ENCODE measurements at regions not wholly inside any gene's neighbourhood (a gene's known extent, or its start where the extent isn't known, plus 50 kb on each side); places are given as distances from the start of the nearest gene placed in this dataset.

DNA sequence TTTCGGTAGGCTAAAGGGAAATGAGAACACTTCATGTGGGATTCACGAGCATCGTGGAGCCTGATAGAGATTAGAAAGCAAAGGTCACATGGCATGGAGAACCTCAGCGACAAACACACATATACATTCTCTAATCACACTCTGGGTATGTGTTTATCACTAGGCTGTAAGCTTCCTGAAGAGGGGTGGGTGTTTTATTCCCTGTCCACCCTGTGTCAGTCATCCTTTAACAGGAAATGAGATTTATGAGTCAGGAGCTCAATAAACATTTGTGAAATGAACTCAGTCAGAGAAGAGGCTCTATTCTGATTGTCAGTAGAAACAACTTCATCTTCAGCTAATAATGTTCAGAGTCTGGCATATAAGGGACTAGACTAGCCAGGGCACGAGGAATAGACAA, 71.7 kb upstream of the EIF3M start:
- TF ChIP-seq, protein P1, sequence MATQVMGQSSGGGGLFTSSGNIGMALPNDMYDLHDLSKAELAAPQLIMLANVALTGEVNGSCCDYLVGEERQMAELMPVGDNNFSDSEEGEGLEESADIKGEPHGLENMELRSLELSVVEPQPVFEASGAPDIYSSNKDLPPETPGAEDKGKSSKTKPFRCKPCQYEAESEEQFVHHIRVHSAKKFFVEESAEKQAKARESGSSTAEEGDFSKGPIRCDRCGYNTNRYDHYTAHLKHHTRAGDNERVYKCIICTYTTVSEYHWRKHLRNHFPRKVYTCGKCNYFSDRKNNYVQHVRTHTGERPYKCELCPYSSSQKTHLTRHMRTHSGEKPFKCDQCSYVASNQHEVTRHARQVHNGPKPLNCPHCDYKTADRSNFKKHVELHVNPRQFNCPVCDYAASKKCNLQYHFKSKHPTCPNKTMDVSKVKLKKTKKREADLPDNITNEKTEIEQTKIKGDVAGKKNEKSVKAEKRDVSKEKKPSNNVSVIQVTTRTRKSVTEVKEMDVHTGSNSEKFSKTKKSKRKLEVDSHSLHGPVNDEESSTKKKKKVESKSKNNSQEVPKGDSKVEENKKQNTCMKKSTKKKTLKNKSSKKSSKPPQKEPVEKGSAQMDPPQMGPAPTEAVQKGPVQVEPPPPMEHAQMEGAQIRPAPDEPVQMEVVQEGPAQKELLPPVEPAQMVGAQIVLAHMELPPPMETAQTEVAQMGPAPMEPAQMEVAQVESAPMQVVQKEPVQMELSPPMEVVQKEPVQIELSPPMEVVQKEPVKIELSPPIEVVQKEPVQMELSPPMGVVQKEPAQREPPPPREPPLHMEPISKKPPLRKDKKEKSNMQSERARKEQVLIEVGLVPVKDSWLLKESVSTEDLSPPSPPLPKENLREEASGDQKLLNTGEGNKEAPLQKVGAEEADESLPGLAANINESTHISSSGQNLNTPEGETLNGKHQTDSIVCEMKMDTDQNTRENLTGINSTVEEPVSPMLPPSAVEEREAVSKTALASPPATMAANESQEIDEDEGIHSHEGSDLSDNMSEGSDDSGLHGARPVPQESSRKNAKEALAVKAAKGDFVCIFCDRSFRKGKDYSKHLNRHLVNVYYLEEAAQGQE (IDR thresholded peaks at IDR 0.05; ENCODE audit: low read depth, low read length): no peak
- TF ChIP-seq, protein P2, sequence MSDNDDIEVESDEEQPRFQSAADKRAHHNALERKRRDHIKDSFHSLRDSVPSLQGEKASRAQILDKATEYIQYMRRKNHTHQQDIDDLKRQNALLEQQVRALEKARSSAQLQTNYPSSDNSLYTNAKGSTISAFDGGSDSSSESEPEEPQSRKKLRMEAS (IDR thresholded peaks at IDR 0.05; ENCODE audit: low read depth): no peak
- TF ChIP-seq MXI1 (IDR thresholded peaks at IDR 0.05; ENCODE audit: low read depth, low read length) (no peak), RAD21 (IDR thresholded peaks at IDR 0.05; ENCODE audit: low read length) (no peak), EZH2phosphoT487 (IDR thresholded peaks at IDR 0.05; ENCODE audit: borderline replicate concordance, low read depth) (no peak), CHD2 (IDR thresholded peaks at IDR 0.05; ENCODE audit: low read length, partially characterized antibody) (no peak), TCF12 (IDR thresholded peaks at IDR 0.05) (no peak)
- TF ChIP-seq, protein P3, sequence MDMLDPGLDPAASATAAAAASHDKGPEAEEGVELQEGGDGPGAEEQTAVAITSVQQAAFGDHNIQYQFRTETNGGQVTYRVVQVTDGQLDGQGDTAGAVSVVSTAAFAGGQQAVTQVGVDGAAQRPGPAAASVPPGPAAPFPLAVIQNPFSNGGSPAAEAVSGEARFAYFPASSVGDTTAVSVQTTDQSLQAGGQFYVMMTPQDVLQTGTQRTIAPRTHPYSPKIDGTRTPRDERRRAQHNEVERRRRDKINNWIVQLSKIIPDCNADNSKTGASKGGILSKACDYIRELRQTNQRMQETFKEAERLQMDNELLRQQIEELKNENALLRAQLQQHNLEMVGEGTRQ (IDR thresholded peaks at IDR 0.05; ENCODE audit: borderline replicate concordance, low read depth, low read length): no peak
- Histone ChIP-seq H2AFZ (ENCODE audit: low read depth) (no peak overlapping the region), H3K9me2 (no peaks in the 10 kb centered on the region), H3F3A (replicated peaks; ENCODE audit: insufficient read depth) (no peaks in the 10 kb centered on the region), H3K4me1 (ENCODE audit: control insufficient read depth in 1 of 2, insufficient read depth in 2 of 2, low read depth in 1 of 2, low read length in 1 of 2) (no peaks in the 10 kb centered on the region; a peak in 1 of 4 replicates), H3K9me3 (no peaks in the 10 kb centered on the region), H3K79me2 (ENCODE audit: insufficient read depth) (no peaks in the 10 kb centered on the region), H3K4me2 (no peak overlapping the region), H4K20me1 (ENCODE audit: insufficient read depth) (no peaks in the 10 kb centered on the region), H3K27ac (ENCODE audit: low read depth in 2 of 2, low read length in 1 of 2) (no peak overlapping the region), H3K27me3 (ENCODE audit: insufficient read depth) (peaks cover 17% of the 10 kb centered on the region; the same call in 1 of the 2 replicates), H3K36me3 (replicated peaks in 1 of 2; ENCODE audit: control insufficient read depth in 1 of 2, insufficient read depth in 2 of 2, low read length in 1 of 2) (no peaks in the 10 kb centered on the region), H3K9ac (no peak overlapping the region), H3K4me3 (ENCODE audit: low read depth in 2 of 2, low read length in 1 of 2) (no peak overlapping the region)
- POLR2A ChIA-PET: no interaction called here
- WGBS (ENCODE audit: low lambda C conversion rate): 3% methylated on average over 5 of the region's 5 CpGs
- no peak for DNase-seq
- CTCF ChIA-PET: no interaction called here

DNA sequence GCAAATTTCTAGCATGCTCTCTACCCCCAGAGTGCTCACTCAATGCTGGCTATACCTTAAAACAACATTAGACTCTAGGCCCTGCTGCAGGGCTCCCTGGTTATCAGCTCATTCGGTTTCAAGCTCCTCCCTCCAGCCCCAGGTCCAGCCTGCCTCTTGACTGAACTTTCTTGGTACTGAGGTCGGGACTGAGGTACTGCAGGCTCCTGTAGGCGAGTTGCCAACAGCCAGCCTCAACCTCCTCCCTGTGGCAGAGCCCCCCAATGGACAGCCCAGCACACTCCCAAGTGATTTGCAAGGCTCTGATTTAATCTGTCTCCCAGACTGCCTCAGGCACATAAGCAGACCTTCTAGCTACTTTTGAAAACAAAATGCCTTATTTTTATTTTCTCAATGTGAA, 73.6 kb upstream of the EIF3M start:
- ChIA-PET POLR2A (no interaction called here), CTCF (no interaction called here)
- no peaks in the 10 kb centered on the region; a peak in 1 of 4 replicates for H3K4me1 ChIP-seq (ENCODE audit: control insufficient read depth in 1 of 2, insufficient read depth in 2 of 2, low read depth in 1 of 2, low read length in 1 of 2)
- 8% methylated on average over 3 of the region's 3 CpGs for WGBS (ENCODE audit: low lambda C conversion rate)
- H3K27ac ChIP-seq (ENCODE audit: low read depth in 2 of 2, low read length in 1 of 2): no peak overlapping the region
- peaks cover 7% of the 10 kb centered on the region; the same call in 1 of the 2 replicates for H3K27me3 ChIP-seq (ENCODE audit: insufficient read depth)
- H3K36me3 ChIP-seq (replicated peaks in 1 of 2; ENCODE audit: control insufficient read depth in 1 of 2, insufficient read depth in 2 of 2, low read length in 1 of 2): no peaks in the 10 kb centered on the region
- DNase-seq: no peak
- H3F3A ChIP-seq (replicated peaks; ENCODE audit: insufficient read depth): no peaks in the 10 kb centered on the region
- no peaks in the 10 kb centered on the region for H4K20me1 ChIP-seq (ENCODE audit: insufficient read depth)
- H3K79me2 ChIP-seq (ENCODE audit: insufficient read depth): no peaks in the 10 kb centered on the region
- H3K4me2 ChIP-seq: no peak overlapping the region
- H3K9me3 ChIP-seq: no peaks in the 10 kb centered on the region
- H2AFZ ChIP-seq (ENCODE audit: low read depth): no peak overlapping the region
- no peak overlapping the region for H3K9ac ChIP-seq
- H3K4me3 ChIP-seq (ENCODE audit: low read depth in 2 of 2, low read length in 1 of 2): no peak overlapping the region
- H3K9me2 ChIP-seq: no peaks in the 10 kb centered on the region
- no peak for TF ChIP-seq RAD21 (IDR thresholded peaks at IDR 0.05; ENCODE audit: low read length)
- TF ChIP-seq RXRA (IDR thresholded peaks at IDR 0.05; ENCODE audit: borderline replicate concordance, low read depth): no peak
- TF ChIP-seq GATA2 (CRISPR knock-in tag; IDR thresholded peaks at IDR 0.05): no peak
- TF ChIP-seq FOSL2 (IDR thresholded peaks at IDR 0.05; ENCODE audit: borderline replicate concordance, low read depth): no peak
- no peak for TF ChIP-seq SIN3A (IDR thresholded peaks at IDR 0.05; ENCODE audit: borderline replicate concordance, low read depth, low read length)
- TF ChIP-seq, protein P4, sequence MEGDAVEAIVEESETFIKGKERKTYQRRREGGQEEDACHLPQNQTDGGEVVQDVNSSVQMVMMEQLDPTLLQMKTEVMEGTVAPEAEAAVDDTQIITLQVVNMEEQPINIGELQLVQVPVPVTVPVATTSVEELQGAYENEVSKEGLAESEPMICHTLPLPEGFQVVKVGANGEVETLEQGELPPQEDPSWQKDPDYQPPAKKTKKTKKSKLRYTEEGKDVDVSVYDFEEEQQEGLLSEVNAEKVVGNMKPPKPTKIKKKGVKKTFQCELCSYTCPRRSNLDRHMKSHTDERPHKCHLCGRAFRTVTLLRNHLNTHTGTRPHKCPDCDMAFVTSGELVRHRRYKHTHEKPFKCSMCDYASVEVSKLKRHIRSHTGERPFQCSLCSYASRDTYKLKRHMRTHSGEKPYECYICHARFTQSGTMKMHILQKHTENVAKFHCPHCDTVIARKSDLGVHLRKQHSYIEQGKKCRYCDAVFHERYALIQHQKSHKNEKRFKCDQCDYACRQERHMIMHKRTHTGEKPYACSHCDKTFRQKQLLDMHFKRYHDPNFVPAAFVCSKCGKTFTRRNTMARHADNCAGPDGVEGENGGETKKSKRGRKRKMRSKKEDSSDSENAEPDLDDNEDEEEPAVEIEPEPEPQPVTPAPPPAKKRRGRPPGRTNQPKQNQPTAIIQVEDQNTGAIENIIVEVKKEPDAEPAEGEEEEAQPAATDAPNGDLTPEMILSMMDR (IDR thresholded peaks at IDR 0.05): no peak
- no peak for TF ChIP-seq NFIC (IDR thresholded peaks at IDR 0.05; ENCODE audit: borderline replicate concordance)
- no peak for TF ChIP-seq RFX5 (IDR thresholded peaks at IDR 0.05; ENCODE audit: low read length)
- TF ChIP-seq, protein P5, sequence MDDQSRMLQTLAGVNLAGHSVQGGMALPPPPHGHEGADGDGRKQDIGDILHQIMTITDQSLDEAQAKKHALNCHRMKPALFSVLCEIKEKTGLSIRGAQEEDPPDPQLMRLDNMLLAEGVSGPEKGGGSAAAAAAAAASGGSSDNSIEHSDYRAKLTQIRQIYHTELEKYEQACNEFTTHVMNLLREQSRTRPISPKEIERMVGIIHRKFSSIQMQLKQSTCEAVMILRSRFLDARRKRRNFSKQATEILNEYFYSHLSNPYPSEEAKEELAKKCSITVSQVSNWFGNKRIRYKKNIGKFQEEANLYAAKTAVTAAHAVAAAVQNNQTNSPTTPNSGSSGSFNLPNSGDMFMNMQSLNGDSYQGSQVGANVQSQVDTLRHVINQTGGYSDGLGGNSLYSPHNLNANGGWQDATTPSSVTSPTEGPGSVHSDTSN (IDR thresholded peaks at IDR 0.05): no peak
- TF ChIP-seq, protein P6, sequence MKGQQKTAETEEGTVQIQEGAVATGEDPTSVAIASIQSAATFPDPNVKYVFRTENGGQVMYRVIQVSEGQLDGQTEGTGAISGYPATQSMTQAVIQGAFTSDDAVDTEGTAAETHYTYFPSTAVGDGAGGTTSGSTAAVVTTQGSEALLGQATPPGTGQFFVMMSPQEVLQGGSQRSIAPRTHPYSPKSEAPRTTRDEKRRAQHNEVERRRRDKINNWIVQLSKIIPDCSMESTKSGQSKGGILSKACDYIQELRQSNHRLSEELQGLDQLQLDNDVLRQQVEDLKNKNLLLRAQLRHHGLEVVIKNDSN (IDR thresholded peaks at IDR 0.05; ENCODE audit: borderline replicate concordance, low read depth): no peak
- TF ChIP-seq SMC3 (IDR thresholded peaks at IDR 0.05; ENCODE audit: low read depth, low read length): no peak
- TF ChIP-seq, protein P7, sequence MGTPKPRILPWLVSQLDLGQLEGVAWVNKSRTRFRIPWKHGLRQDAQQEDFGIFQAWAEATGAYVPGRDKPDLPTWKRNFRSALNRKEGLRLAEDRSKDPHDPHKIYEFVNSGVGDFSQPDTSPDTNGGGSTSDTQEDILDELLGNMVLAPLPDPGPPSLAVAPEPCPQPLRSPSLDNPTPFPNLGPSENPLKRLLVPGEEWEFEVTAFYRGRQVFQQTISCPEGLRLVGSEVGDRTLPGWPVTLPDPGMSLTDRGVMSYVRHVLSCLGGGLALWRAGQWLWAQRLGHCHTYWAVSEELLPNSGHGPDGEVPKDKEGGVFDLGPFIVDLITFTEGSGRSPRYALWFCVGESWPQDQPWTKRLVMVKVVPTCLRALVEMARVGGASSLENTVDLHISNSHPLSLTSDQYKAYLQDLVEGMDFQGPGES (IDR thresholded peaks at IDR 0.05; ENCODE audit: low read depth, low read length): no peak
